Left ventricle myocardium inferior (tissue), 1 donor: ENCODE measurements at regions not wholly inside any gene's neighbourhood (a gene's known extent, or its start where the extent isn't known, plus 50 kb on each side); places are given as distances from the start of the nearest gene placed in this dataset.

ENCODE experiments used
- DNase-seq: peaks from one replicate; pipeline ENCODE4 v3.0.0-alpha.2; 2020
- H3K27ac ChIP-seq: fragments of 200-600 bp; replicated peaks from 2 replicates; pipeline ENCODE4 v1.8.0; 2021
- H3K27me3 ChIP-seq: fragments of 200-600 bp; 2 replicates; pipeline ENCODE4 v1.8.0; 2021; ENCODE audit warnings: low read depth
- H3K36me3 ChIP-seq: fragments of 200-600 bp; 2 replicates; pipeline ENCODE4 v1.8.0; 2021
- H3K4me1 ChIP-seq: fragments of 200-600 bp; 2 replicates; pipeline ENCODE4 v1.8.0; 2021
- H3K4me3 ChIP-seq: fragments of 200-600 bp; 2 replicates; pipeline ENCODE4 v1.8.0; 2021; ENCODE audit warnings: mild to moderate bottlenecking, moderate library complexity
- H3K9me3 ChIP-seq: fragments of 200-600 bp; replicated peaks from 2 replicates; pipeline ENCODE4 v1.8.0; 2021
- CTCF ChIP-seq: fragments of 200-600 bp; IDR thresholded peaks from 2 replicates; pipeline ENCODE4 v1.8.0; 2021; ENCODE audit warnings: antibody characterized with exemption, mild to moderate bottlenecking, borderline replicate concordance
- intact Hi-C: fragments of 100-400 bp; cut with micrococcal nuclease; formaldehyde crosslinking; loops from one replicate; pipeline ENCODE4 v1.11.0; 2022
- donor health status: DM: no; HTN: yes; CAD: no; lungs with severe emphysema.

DNA sequence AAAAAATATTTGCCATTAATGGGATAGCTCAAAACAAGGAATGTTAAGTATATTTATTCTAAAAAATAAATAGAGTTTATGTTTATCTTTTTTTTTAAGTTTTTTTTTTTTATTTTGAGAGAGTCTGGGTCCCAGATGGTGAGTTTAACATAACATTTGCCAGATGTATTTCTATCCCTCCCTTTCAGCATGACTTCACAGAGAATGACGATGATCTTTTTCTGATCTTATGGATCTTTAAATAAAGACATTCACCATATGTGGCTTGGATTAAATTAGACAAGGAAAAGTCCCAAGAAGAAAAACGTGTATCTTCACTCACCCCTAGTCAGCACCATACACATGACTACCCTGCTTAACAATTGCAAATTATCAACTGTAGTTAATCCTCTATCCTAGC, 839.8 kb upstream of the CNTN5 start:
- H3K27me3 ChIP-seq = no peaks in the 10 kb centered on the region
- intact Hi-C loops = no loop called here
- no peak for TF ChIP-seq CTCF

GRCh38 chr11:98183034-98183433, 837.7 kb upstream of the CNTN5 start:
- intact Hi-C loops = no loop called here
- Histone ChIP-seq H3K9me3 (peaks cover 17% of the 10 kb centered on the region), H3K27ac (no peak overlapping the region), H3K4me3 (no peak overlapping the region), H3K36me3 (no peaks in the 10 kb centered on the region), H3K27me3 (no peaks in the 10 kb centered on the region), H3K4me1 (no peaks in the 10 kb centered on the region)
- no peak for TF ChIP-seq CTCF
- no peak for DNase-seq

More for the DNA sequence above, 839.8 kb upstream of the CNTN5 start:
- DNase-seq = no peak
- Histone ChIP-seq H3K4me1 (no peaks in the 10 kb centered on the region), H3K27ac (no peak overlapping the region), H3K36me3 (no peaks in the 10 kb centered on the region), H3K4me3 (no peak overlapping the region), H3K9me3 (peaks cover 12% of the 10 kb centered on the region)

DNA sequence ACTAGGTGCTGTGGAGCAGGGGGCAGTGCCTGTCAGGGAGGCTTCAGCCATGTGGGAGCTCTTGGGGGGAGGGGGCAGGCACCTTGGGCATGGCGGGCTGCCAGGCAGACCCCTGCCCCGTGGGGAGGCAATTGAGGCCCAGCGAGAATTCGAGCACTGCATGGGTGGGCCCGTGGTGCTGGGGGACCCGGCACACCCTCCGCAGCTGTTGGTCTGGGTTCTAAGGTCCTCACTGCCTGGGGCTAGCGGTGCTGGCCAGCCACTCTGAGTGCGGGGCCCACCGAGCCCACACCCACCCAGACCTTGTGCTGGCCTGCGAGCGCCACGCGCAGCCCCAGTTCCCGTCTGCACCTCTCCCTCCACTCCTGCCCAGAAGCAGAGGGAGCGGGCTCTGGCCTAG, 835.5 kb upstream of the CNTN5 start:
- H3K36me3 ChIP-seq = no peaks in the 10 kb centered on the region
- DNase-seq = no peak
- TF ChIP-seq CTCF = no peak
- H3K27ac ChIP-seq = no peak overlapping the region
- intact Hi-C loops = loop anchor here (5.0 kb wide), 1 partner anchor 52 kb away; no protein-coding TSS in a partner anchor
- no peaks in the 10 kb centered on the region for H3K27me3 ChIP-seq
- H3K4me1 ChIP-seq = no peaks in the 10 kb centered on the region
- H3K9me3 ChIP-seq = peaks cover 17% of the 10 kb centered on the region
- H3K4me3 ChIP-seq = no peak overlapping the region

DNA sequence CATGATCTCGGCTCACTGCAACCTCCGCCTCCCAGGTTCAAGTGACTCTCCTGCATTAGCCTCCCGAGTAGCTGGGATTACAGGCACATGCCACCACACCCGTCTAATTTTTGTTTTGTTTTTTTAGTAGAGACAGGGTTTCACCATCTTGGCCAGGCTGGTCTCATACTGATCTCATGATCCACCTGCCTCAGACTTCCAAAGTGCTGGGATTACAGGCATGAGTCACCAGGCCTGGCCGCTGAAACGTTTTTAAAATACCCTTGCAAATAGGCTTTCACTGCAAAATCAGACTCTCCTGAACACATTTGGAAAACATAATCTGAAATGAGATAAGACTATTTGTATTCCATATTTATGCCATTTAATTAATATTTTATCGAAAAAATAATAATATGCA, 826.1 kb upstream of the CNTN5 start:
- no peaks in the 10 kb centered on the region for H3K27me3 ChIP-seq
- H3K36me3 ChIP-seq = no peaks in the 10 kb centered on the region
- no peak overlapping the region for H3K27ac ChIP-seq
- no peaks in the 10 kb centered on the region for H3K4me1 ChIP-seq
- TF ChIP-seq CTCF = no peak
- H3K4me3 ChIP-seq = no peak overlapping the region
- intact Hi-C loops = no loop called here
- no peak for DNase-seq
- H3K9me3 ChIP-seq = no peaks in the 10 kb centered on the region

GRCh38 chr11:98195300-98195699, 825.4 kb upstream of the CNTN5 start:
- H3K27ac ChIP-seq = no peak overlapping the region

More at GRCh38 chr11:98195300-98195699, 825.4 kb upstream of the CNTN5 start:
- intact Hi-C loops = no loop called here
- Histone ChIP-seq H3K36me3 (no peaks in the 10 kb centered on the region), H3K4me1 (no peaks in the 10 kb centered on the region), H3K4me3 (no peak overlapping the region), H3K27me3 (no peaks in the 10 kb centered on the region), H3K9me3 (no peaks in the 10 kb centered on the region)
- no peak for TF ChIP-seq CTCF
- no peak for DNase-seq
